Breast epithelium (tissue), 4 donors: ENCODE measurements at regions not wholly inside any gene's neighbourhood (a gene's known extent, or its start where the extent isn't known, plus 50 kb on each side); places are given as distances from the start of the nearest gene placed in this dataset.

Source experiments
- DNase-seq, 2 donors: peaks; one replicate each; pipeline ENCODE4 v3.0.0-alpha.2; 2019; ENCODE audit warnings: low spot score in 2 of 2
- H3K27ac ChIP-seq, 2 donors: fragments of 200-600 bp; sonication (generic) in 1 of 2; one replicate each; pipeline ENCODE4 v1.5.1; 2016 to 2019; ENCODE audit warnings: mild to moderate bottlenecking in 1 of 2
- H3K27me3 ChIP-seq, 2 donors: fragments of 200-600 bp; sonication (generic) in 1 of 2; one replicate each; pipeline versions ENCODE4 v1.5.1 to v1.6.0; 2017 to 2019; ENCODE audit warnings: control low read depth in 1 of 2, mild to moderate bottlenecking in 1 of 2
- H3K36me3 ChIP-seq: fragments of 200-600 bp; one replicate; pipeline ENCODE4 v1.5.1; 2019
- H3K4me1 ChIP-seq, 2 donors: fragments of 200-600 bp; sonication (generic); one replicate each; pipeline ENCODE4 v1.5.1; 2016 to 2019; ENCODE audit warnings: control low read depth in 1 of 2
- H3K4me3 ChIP-seq, 3 donors: fragments of 200-600 bp; sonication (generic); 1 replicate in 2 of 3; 2 replicates in 1 of 3; pipeline ENCODE4 v1.5.1; 2016 to 2019; ENCODE audit warnings: mild to moderate bottlenecking in 3 of 3, moderate library complexity in 2 of 3
- H3K9me3 ChIP-seq, 2 donors: fragments of 200-600 bp; sonication (generic) in 1 of 2; one replicate each; pipeline ENCODE4 v1.5.1; 2016 to 2019; ENCODE audit warnings: control low read depth in 1 of 2
- CTCF ChIP-seq, 3 donors: fragments of 450-650 bp; IDR thresholded peaks; one replicate each; pipeline ENCODE4 v1.5.1; 2016 to 2017; ENCODE audit warnings: antibody characterized with exemption in 3 of 3, mild to moderate bottlenecking in 3 of 3, moderate library complexity in 3 of 3
- POLR2A ChIP-seq: fragments of 450-650 bp; IDR thresholded peaks from one replicate; pipeline ENCODE4 v1.6.1; 2016; ENCODE audit warnings: antibody characterized with exemption, mild to moderate bottlenecking, moderate library complexity
- POLR2AphosphoS5 ChIP-seq, 3 donors: sonication (generic); formaldehyde crosslinking; IDR thresholded peaks; one replicate each; pipeline ENCODE4 v1.6.1; 2017; ENCODE audit warnings: antibody characterized with exemption in 3 of 3
- intact Hi-C: fragments of 100-400 bp; cut with DNase I; formaldehyde crosslinking; loops from one replicate; pipeline ENCODE4 v1.15.1; 2023; ENCODE audit warnings: low total_unique reads

GRCh38 chrX:20350596-20350995 lies 83.9 kb upstream of the RPS6KA3 start:
- intact Hi-C loops: no loop called here
- peaks cover 0 to 44% of the 10 kb centered on the region in 2 donors for H3K27me3 ChIP-seq
- no peaks in the 10 kb centered on the region for H3K4me1 ChIP-seq
- H3K4me3 ChIP-seq: no peak overlapping the region
- no peak for DNase-seq
- H3K36me3 ChIP-seq: no peaks in the 10 kb centered on the region
- H3K27ac ChIP-seq: no peak overlapping the region
- no peaks in the 10 kb centered on the region for H3K9me3 ChIP-seq
- TF ChIP-seq POLR2A (no peak), POLR2AphosphoS5 (IDR thresholded peaks at IDR 0.05) (no peak), CTCF (IDR thresholded peaks at IDR 0.05) (no peak)

- DNase-seq: no peak
- H3K27me3 ChIP-seq: peaks cover 0 to 37% of the 10 kb centered on the region in 2 donors
- TF ChIP-seq POLR2AphosphoS5 (IDR thresholded peaks at IDR 0.05) (no peak), CTCF (IDR thresholded peaks at IDR 0.05) (no peak), POLR2A (no peak)
- no peak overlapping the region for H3K4me3 ChIP-seq
- no peaks in the 10 kb centered on the region for H3K36me3 ChIP-seq
- intact Hi-C loops: no loop called here
- H3K9me3 ChIP-seq: no peaks in the 10 kb centered on the region
- no peak overlapping the region for H3K27ac ChIP-seq
- H3K4me1 ChIP-seq: no peaks in the 10 kb centered on the region
Measured at GRCh38 chrX:20348139-20348538, 81.4 kb upstream of the RPS6KA3 start.

GRCh38 chrX:20347481-20347880 lies 80.8 kb upstream of the RPS6KA3 start:
- no peaks in the 10 kb centered on the region for H3K9me3 ChIP-seq
- TF ChIP-seq POLR2A (no peak), CTCF (IDR thresholded peaks at IDR 0.05) (no peak), POLR2AphosphoS5 (IDR thresholded peaks at IDR 0.05) (no peak)
- no peaks in the 10 kb centered on the region for H3K4me1 ChIP-seq
- no peak overlapping the region for H3K27ac ChIP-seq
- intact Hi-C loops: no loop called here
- no peak overlapping the region for H3K4me3 ChIP-seq
- no peaks in the 10 kb centered on the region for H3K36me3 ChIP-seq
- peaks cover 0 to 34% of the 10 kb centered on the region in 2 donors for H3K27me3 ChIP-seq
- DNase-seq: no peak

- DNase-seq: no peak
- no peaks in the 10 kb centered on the region for H3K4me1 ChIP-seq
- intact Hi-C loops: no loop called here
- TF ChIP-seq CTCF (IDR thresholded peaks at IDR 0.05) (no peak), POLR2AphosphoS5 (IDR thresholded peaks at IDR 0.05) (no peak)
- no peak overlapping the region for H3K27ac ChIP-seq
- H3K27me3 ChIP-seq: peaks cover 0 to 22% of the 10 kb centered on the region in 2 donors
- no peak overlapping the region for H3K4me3 ChIP-seq
- H3K9me3 ChIP-seq: no peaks in the 10 kb centered on the region
- no peaks in the 10 kb centered on the region for H3K36me3 ChIP-seq
Measured at GRCh38 chrX:20333672-20334071, 67.0 kb upstream of the RPS6KA3 start.

- Histone ChIP-seq H3K9me3 (no peaks in the 10 kb centered on the region), H3K27me3 (peaks cover 0 to 28% of the 10 kb centered on the region in 2 donors), H3K4me1 (no peaks in the 10 kb centered on the region), H3K4me3 (no peak overlapping the region), H3K36me3 (no peaks in the 10 kb centered on the region), H3K27ac (no peak overlapping the region)
- DNase-seq: no peak
- TF ChIP-seq POLR2A (no peak), CTCF (IDR thresholded peaks at IDR 0.05) (no peak), POLR2AphosphoS5 (IDR thresholded peaks at IDR 0.05) (no peak)
- intact Hi-C loops: no loop called here
Measured at GRCh38 chrX:20330545-20330944, 63.8 kb upstream of the RPS6KA3 start.
